Heart left ventricle (tissue), 13 donors: ENCODE measurements at regions not wholly inside any gene's neighbourhood (a gene's known extent, or its start where the extent isn't known, plus 50 kb on each side); places are given as distances from the start of the nearest gene placed in this dataset.

Experiments used
- POLR2A ChIP-seq, 2 donors: fragments of 450-650 bp; IDR thresholded peaks; one replicate each; pipeline ENCODE4 v1.6.1; 2017; ENCODE audit warnings: antibody characterized with exemption in 2 of 2, mild to moderate bottlenecking in 2 of 2, moderate library complexity in 2 of 2
- TF ChIP-seq, protein P1 (sequence below), 12 donors: fragments of 200-600 bp; sonication (generic) in 4 of 12; IDR thresholded peaks; one replicate each; pipeline versions ENCODE4 v1.5.0 to v1.8.0; 2018 to 2022; ENCODE audit warnings: antibody characterized with exemption in 12 of 12, mild to moderate bottlenecking in 5 of 12
- donor health status: ischemic (EF 13 %, LVEDD 7.1; RV severe dilation, severe dysfunction).
- donor health status: DM: no; HTN: yes; CAD: no.
- donor health status: DM: no; HTN: no; CAD: no.
- donor health status: ischemic (EF 25% LVEDD 6.9; RV normal size, moderate dysfunction).
- donor health status: ischemic (EF 25% LVEDD 5.7; RV mildly dilated, moderate dysfunction).
- donor health status: ischemic (EF 35%, LVEDD 5.7; RV mildly dilated, moderate dysfunction).
- donor health status: nonischemic (EF 11% LVEDD 7.7; RV severe dilation, severe dysfunction).
- donor health status: DM: yes; HTN: yes; CAD: no.
- donor health status: PGD.
- donor health status: ischemic (EF 29% LVEDD 5.4; RV normal size, mild dysfunction).
- donor health status: nonischemic (EF 23%, LVEDD 6.1; RV moderate dilation, normal function).

DNA sequence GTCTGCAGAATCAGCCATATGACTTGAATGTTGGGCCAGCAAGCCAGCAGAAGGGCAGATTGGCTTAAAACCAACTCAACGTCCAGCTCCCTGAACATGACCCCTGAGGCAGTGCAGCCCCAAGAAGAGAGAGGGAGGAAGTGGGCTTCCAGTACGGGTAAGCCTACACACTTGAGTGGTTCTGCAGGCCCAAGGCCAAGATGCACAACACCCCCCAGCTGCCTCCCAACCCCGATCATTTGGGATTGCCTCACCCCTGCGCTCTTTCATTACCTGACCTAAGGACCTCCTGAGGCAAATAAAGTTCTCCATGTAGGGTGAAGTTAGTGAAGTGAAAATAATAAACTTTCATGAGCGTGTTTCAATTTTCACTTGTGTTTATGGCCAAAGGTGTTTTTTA lies 536.0 kb downstream of the TNS1 start:
- TF ChIP-seq, protein P1, sequence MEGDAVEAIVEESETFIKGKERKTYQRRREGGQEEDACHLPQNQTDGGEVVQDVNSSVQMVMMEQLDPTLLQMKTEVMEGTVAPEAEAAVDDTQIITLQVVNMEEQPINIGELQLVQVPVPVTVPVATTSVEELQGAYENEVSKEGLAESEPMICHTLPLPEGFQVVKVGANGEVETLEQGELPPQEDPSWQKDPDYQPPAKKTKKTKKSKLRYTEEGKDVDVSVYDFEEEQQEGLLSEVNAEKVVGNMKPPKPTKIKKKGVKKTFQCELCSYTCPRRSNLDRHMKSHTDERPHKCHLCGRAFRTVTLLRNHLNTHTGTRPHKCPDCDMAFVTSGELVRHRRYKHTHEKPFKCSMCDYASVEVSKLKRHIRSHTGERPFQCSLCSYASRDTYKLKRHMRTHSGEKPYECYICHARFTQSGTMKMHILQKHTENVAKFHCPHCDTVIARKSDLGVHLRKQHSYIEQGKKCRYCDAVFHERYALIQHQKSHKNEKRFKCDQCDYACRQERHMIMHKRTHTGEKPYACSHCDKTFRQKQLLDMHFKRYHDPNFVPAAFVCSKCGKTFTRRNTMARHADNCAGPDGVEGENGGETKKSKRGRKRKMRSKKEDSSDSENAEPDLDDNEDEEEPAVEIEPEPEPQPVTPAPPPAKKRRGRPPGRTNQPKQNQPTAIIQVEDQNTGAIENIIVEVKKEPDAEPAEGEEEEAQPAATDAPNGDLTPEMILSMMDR (IDR thresholded peaks at IDR 0.05): no peak
- no peak for TF ChIP-seq POLR2A (IDR thresholded peaks at IDR 0.05)
